SU-DHL-6 (cell line): ENCODE measurements at regions not wholly inside any gene's neighbourhood (a gene's known extent, or its start where the extent isn't known, plus 50 kb on each side); places are given as distances from the start of the nearest gene placed in this dataset.

Experiments
- H2AFZ ChIP-seq: fragments of 200-600 bp; sonication (generic); 2 replicates; pipeline ENCODE4 v1.6.1; 2014; ENCODE audit warnings: low read depth, mild to moderate bottlenecking, moderate library complexity, mixed read lengths, antibody characterized with exemption, low read length; ENCODE audit not compliant: severe bottlenecking
- H3F3A ChIP-seq: fragments of 200-600 bp; shearing (Covaris generic); 2 replicates; pipeline ENCODE4 v1.6.0; 2016; ENCODE audit warnings: antibody characterized with exemption, mild to moderate bottlenecking; ENCODE audit not compliant: insufficient read depth
- H3K27ac ChIP-seq: fragments of 200-600 bp; sonication (generic); 2 replicates; pipeline ENCODE4 v1.5.1; 2016; ENCODE audit warnings: low read depth, mild to moderate bottlenecking, low read length, moderate library complexity, mixed read lengths
- H3K27me3 ChIP-seq: fragments of 200-600 bp; sonication (generic), shearing (Covaris generic); 2 replicates; pipeline ENCODE4 v1.6.0; 2014; ENCODE audit warnings: mild to moderate bottlenecking, low read length
- H3K36me3 ChIP-seq: fragments of 200-600 bp; sonication (generic); 2 replicates; pipeline ENCODE4 v1.6.1; 2014; ENCODE audit warnings: mild to moderate bottlenecking, low read length, mixed read lengths
- H3K4me2 ChIP-seq: fragments of 300-600, 200-600 bp; shearing (Covaris generic), sonication (generic); 2 replicates; pipeline ENCODE4 v1.6.0; 2014; ENCODE audit warnings: low read length, low read depth, mild to moderate bottlenecking; ENCODE audit not compliant: poor library complexity, severe bottlenecking
- H3K4me3 ChIP-seq: fragments of 200-600 bp; sonication (generic); 2 replicates; pipeline ENCODE4 v1.5.1; 2014; ENCODE audit warnings: antibody characterized with exemption, low read length, mild to moderate bottlenecking, mixed read lengths; ENCODE audit not compliant: insufficient read depth, poor library complexity, severe bottlenecking
- H3K79me2 ChIP-seq: fragments of 200-600 bp; sonication (generic); 2 replicates; pipeline ENCODE4 v1.6.1; 2014; ENCODE audit warnings: mild to moderate bottlenecking, low read length, moderate library complexity; ENCODE audit not compliant: insufficient read depth
- H3K9ac ChIP-seq: fragments of 200-600 bp; sonication (generic); 2 replicates; pipeline ENCODE4 v1.7.0; 2014; ENCODE audit warnings: mild to moderate bottlenecking, low read length
- H3K9me2 ChIP-seq: fragments of 200-600 bp; sonication (generic); replicated peaks from 2 replicates; pipeline ENCODE4 v1.6.1; 2014; ENCODE audit warnings: low read length; ENCODE audit not compliant: insufficient read depth
- H3K9me3 ChIP-seq: fragments of 200-600 bp; sonication (generic); 2 replicates; pipeline ENCODE4 v1.6.1; 2014; ENCODE audit warnings: low read length, mixed read lengths; ENCODE audit not compliant: insufficient read depth
- H4K20me1 ChIP-seq: fragments of 200-600 bp; sonication (generic); 2 replicates; pipeline ENCODE4 v1.6.1; 2014; ENCODE audit warnings: low read depth, mild to moderate bottlenecking, antibody characterized with exemption, low read length, moderate library complexity, mixed read lengths
- EZH2phosphoT487 ChIP-seq: fragments of 200-600 bp; sonication (generic), shearing (Covaris generic); conservative IDR thresholded peaks from 2 replicates; pipeline ENCODE4 v1.6.1; 2018; ENCODE audit warnings: mild to moderate bottlenecking, antibody characterized with exemption, low read length, moderate library complexity, mixed read lengths
- TF ChIP-seq, protein P1 (sequence below): fragments of 200-600 bp; sonication (generic); IDR thresholded peaks from one replicate; pipeline ENCODE4 v1.5.1; 2017; ENCODE audit warnings: antibody characterized with exemption, mild to moderate bottlenecking, low read length, moderate library complexity; ENCODE audit not compliant: insufficient read depth, poor library complexity, severe bottlenecking

DNA sequence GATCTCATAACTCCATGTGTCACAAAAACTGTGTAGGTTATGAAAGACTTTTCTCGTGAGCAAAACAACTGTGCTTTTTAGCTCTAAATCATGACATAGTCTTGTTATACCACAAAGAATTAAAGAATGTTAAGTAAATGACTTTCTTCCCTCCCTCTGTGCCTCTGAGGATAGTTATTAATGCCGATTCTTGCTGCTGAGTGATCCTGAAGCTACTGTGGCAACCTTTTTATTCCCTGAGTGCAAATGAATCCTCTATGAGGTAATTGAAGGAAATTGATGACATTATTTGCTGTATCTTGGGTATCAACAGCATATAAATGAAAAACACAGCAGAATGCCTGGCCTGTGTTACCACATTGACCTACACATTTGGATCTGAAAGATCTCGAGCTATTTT is 142.2 kb upstream of the HDAC9 start:
- Histone ChIP-seq H3K9me3 (no peaks in the 10 kb centered on the region), H3K27me3 (no peaks in the 10 kb centered on the region), H3K27ac (no peak overlapping the region), H3K9ac (no peak overlapping the region), H3F3A (no peaks in the 10 kb centered on the region), H4K20me1 (no peaks in the 10 kb centered on the region), H3K36me3 (no peaks in the 10 kb centered on the region), H2AFZ (no peak overlapping the region), H3K9me2 (no peaks in the 10 kb centered on the region), H3K79me2 (no peaks in the 10 kb centered on the region), H3K4me2 (no peak overlapping the region), H3K4me3 (no peak overlapping the region)
- TF ChIP-seq EZH2phosphoT487: no peak
- TF ChIP-seq, protein P1, sequence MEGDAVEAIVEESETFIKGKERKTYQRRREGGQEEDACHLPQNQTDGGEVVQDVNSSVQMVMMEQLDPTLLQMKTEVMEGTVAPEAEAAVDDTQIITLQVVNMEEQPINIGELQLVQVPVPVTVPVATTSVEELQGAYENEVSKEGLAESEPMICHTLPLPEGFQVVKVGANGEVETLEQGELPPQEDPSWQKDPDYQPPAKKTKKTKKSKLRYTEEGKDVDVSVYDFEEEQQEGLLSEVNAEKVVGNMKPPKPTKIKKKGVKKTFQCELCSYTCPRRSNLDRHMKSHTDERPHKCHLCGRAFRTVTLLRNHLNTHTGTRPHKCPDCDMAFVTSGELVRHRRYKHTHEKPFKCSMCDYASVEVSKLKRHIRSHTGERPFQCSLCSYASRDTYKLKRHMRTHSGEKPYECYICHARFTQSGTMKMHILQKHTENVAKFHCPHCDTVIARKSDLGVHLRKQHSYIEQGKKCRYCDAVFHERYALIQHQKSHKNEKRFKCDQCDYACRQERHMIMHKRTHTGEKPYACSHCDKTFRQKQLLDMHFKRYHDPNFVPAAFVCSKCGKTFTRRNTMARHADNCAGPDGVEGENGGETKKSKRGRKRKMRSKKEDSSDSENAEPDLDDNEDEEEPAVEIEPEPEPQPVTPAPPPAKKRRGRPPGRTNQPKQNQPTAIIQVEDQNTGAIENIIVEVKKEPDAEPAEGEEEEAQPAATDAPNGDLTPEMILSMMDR: no peak

DNA sequence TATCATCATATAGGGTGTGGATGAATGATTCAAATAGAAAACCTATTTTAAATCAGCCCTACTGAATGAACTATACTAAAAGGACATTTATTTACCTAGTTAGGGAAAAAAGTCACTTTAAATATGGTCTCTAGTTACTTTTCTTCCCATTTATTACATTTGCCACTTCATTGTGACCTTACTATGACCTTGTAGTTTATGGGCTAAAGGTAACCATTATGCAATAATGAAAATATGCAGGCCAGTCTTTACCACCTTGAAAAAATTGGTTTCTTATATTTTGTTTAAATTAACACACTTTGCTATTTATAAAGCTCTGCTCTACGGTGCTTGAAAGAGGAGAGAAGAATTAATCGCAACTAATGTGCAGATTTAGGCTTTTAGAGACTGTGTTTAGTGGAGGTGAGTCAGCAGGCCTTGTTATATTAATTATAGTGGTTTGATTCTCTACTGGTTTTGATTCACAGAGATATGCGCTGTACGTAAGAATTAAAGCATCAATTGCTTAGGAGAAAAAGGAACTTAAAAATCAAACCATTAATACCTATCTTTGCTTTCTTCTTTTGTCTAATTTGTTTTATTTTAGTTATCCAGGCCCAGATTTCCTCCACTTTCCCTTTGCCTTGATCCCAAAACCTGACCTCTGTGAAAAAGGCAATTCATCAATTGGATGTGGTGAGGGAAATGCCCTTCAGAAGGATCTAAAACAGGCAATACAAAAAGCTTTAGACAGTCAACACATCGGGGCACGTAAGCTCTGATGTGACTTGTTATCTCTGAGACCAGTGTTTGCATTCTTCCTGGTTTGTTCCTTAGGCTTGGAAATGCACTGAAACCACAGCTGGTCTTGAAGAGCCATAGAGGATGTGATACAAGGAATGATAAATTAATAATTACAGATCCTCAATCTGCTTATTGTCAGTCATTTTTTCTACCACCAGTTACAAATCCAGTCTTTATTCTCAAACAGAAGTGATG is 141.2 kb upstream of the HDAC9 start:
- Histone ChIP-seq H3K79me2 (no peaks in the 10 kb centered on the region), H4K20me1 (no peaks in the 10 kb centered on the region), H3K4me3 (no peak overlapping the region), H3K9me3 (no peaks in the 10 kb centered on the region), H2AFZ (no peak overlapping the region), H3K27ac (no peak overlapping the region), H3K9ac (no peak overlapping the region), H3K4me2 (no peak overlapping the region), H3K27me3 (no peaks in the 10 kb centered on the region), H3K36me3 (no peaks in the 10 kb centered on the region), H3F3A (no peaks in the 10 kb centered on the region), H3K9me2 (no peaks in the 10 kb centered on the region)
- TF ChIP-seq EZH2phosphoT487: no peak
- TF ChIP-seq, protein P1: no peak

DNA sequence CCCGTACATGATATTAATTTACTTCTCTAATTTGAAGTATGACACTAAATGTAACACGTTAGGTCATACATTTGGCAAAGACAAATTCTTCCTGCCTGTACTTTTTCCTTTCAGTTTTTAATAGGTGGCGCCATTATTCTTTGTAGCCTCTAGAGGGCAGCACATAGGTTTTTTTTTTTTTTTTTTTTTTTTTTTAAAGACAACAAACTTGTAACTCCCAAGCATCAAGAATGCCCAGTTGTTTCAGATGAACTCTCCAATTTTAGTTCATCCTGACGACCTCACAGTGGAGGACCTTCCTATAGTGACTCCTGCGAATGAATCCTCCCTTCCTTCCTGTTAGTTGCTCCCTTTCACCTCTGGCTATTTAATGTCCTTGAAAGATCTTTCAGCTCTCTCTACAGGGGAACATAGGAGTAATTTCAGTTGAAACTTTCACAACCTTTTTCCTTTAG is 139.3 kb upstream of the HDAC9 start:
- Histone ChIP-seq H3F3A (no peaks in the 10 kb centered on the region), H3K36me3 (no peaks in the 10 kb centered on the region), H4K20me1 (no peaks in the 10 kb centered on the region), H3K27me3 (no peaks in the 10 kb centered on the region), H3K4me2 (peak overlapping the region; percentile 34), H3K79me2 (no peaks in the 10 kb centered on the region), H3K9me3 (no peaks in the 10 kb centered on the region), H3K9ac (no peak overlapping the region), H3K4me3 (no peak overlapping the region), H2AFZ (no peak overlapping the region), H3K9me2 (no peaks in the 10 kb centered on the region), H3K27ac (no peak overlapping the region)
- TF ChIP-seq, protein P1: peak; percentile 85
- TF ChIP-seq EZH2phosphoT487: no peak
